SU-DHL-6 (cell line): ENCODE measurements at regions not wholly inside any gene's neighbourhood (a gene's known extent, or its start where the extent isn't known, plus 50 kb on each side); places are given as distances from the start of the nearest gene placed in this dataset.

Experiments used
- H2AFZ ChIP-seq: fragments of 200-600 bp; sonication (generic); 2 replicates; pipeline ENCODE4 v1.6.1; 2014; ENCODE audit warnings: low read depth, mild to moderate bottlenecking, moderate library complexity, mixed read lengths, antibody characterized with exemption, low read length; ENCODE audit not compliant: severe bottlenecking
- H3F3A ChIP-seq: fragments of 200-600 bp; shearing (Covaris generic); 2 replicates; pipeline ENCODE4 v1.6.0; 2016; ENCODE audit warnings: antibody characterized with exemption, mild to moderate bottlenecking; ENCODE audit not compliant: insufficient read depth
- H3K27ac ChIP-seq: fragments of 200-600 bp; sonication (generic); 2 replicates; pipeline ENCODE4 v1.5.1; 2016; ENCODE audit warnings: low read depth, mild to moderate bottlenecking, low read length, moderate library complexity, mixed read lengths
- H3K27me3 ChIP-seq: fragments of 200-600 bp; sonication (generic), shearing (Covaris generic); 2 replicates; pipeline ENCODE4 v1.6.0; 2014; ENCODE audit warnings: mild to moderate bottlenecking, low read length
- H3K36me3 ChIP-seq: fragments of 200-600 bp; sonication (generic); 2 replicates; pipeline ENCODE4 v1.6.1; 2014; ENCODE audit warnings: mild to moderate bottlenecking, low read length, mixed read lengths
- H3K4me2 ChIP-seq: fragments of 300-600, 200-600 bp; shearing (Covaris generic), sonication (generic); 2 replicates; pipeline ENCODE4 v1.6.0; 2014; ENCODE audit warnings: low read length, low read depth, mild to moderate bottlenecking; ENCODE audit not compliant: poor library complexity, severe bottlenecking
- H3K4me3 ChIP-seq: fragments of 200-600 bp; sonication (generic); 2 replicates; pipeline ENCODE4 v1.5.1; 2014; ENCODE audit warnings: antibody characterized with exemption, low read length, mild to moderate bottlenecking, mixed read lengths; ENCODE audit not compliant: insufficient read depth, poor library complexity, severe bottlenecking
- H3K79me2 ChIP-seq: fragments of 200-600 bp; sonication (generic); 2 replicates; pipeline ENCODE4 v1.6.1; 2014; ENCODE audit warnings: mild to moderate bottlenecking, low read length, moderate library complexity; ENCODE audit not compliant: insufficient read depth
- H3K9ac ChIP-seq: fragments of 200-600 bp; sonication (generic); 2 replicates; pipeline ENCODE4 v1.7.0; 2014; ENCODE audit warnings: mild to moderate bottlenecking, low read length
- H3K9me2 ChIP-seq: fragments of 200-600 bp; sonication (generic); replicated peaks from 2 replicates; pipeline ENCODE4 v1.6.1; 2014; ENCODE audit warnings: low read length; ENCODE audit not compliant: insufficient read depth
- H3K9me3 ChIP-seq: fragments of 200-600 bp; sonication (generic); 2 replicates; pipeline ENCODE4 v1.6.1; 2014; ENCODE audit warnings: low read length, mixed read lengths; ENCODE audit not compliant: insufficient read depth
- H4K20me1 ChIP-seq: fragments of 200-600 bp; sonication (generic); 2 replicates; pipeline ENCODE4 v1.6.1; 2014; ENCODE audit warnings: low read depth, mild to moderate bottlenecking, antibody characterized with exemption, low read length, moderate library complexity, mixed read lengths
- CTCF ChIP-seq: fragments of 200-600 bp; sonication (generic); IDR thresholded peaks from one replicate; pipeline ENCODE4 v1.5.1; 2017; ENCODE audit warnings: antibody characterized with exemption, mild to moderate bottlenecking, low read length, moderate library complexity; ENCODE audit not compliant: insufficient read depth, poor library complexity, severe bottlenecking
- EZH2phosphoT487 ChIP-seq: fragments of 200-600 bp; sonication (generic), shearing (Covaris generic); conservative IDR thresholded peaks from 2 replicates; pipeline ENCODE4 v1.6.1; 2018; ENCODE audit warnings: mild to moderate bottlenecking, antibody characterized with exemption, low read length, moderate library complexity, mixed read lengths

GRCh38 chr2:106304612-106305184, 110.6 kb upstream of the UXS1 start:
- no peak for TF ChIP-seq EZH2phosphoT487
- TF ChIP-seq CTCF, result no peak
- no peaks in the 10 kb centered on the region for H3K79me2 ChIP-seq
- H3K4me3 ChIP-seq, result no peak overlapping the region
- H3K9ac ChIP-seq, result no peak overlapping the region
- no peaks in the 10 kb centered on the region for H3K9me2 ChIP-seq
- H3K36me3 ChIP-seq, result no peaks in the 10 kb centered on the region
- no peak overlapping the region for H2AFZ ChIP-seq
- no peaks in the 10 kb centered on the region for H3K9me3 ChIP-seq
- H3K4me2 ChIP-seq, result no peak overlapping the region
- H3K27ac ChIP-seq, result no peak overlapping the region
- H3F3A ChIP-seq, result no peaks in the 10 kb centered on the region
- no peaks in the 10 kb centered on the region for H3K27me3 ChIP-seq
- H4K20me1 ChIP-seq, result no peaks in the 10 kb centered on the region

DNA sequence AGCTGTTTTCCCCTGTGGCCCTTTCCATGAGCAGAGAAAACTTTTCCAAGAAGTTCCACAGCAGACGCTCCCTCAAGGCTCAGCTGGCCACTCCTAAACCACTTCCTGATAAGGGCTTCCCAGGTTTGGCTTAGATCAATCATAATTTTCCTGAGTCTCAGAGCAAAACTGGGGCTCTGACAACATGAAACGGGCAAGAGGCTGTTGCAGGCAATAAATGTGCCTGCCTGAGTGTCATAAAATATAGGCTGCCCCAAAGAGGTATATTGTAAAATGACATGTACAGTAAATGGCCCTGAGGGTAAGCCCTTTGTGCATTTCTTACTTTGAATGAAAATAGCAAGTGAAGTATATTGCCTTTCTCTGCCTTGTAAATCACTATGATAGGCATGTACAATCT, 105.6 kb upstream of the UXS1 start:
- H3K27ac ChIP-seq, result no peak overlapping the region
- no peak for TF ChIP-seq CTCF
- TF ChIP-seq EZH2phosphoT487, result no peak
- no peaks in the 10 kb centered on the region for H3F3A ChIP-seq
- H2AFZ ChIP-seq, result no peak overlapping the region
- H4K20me1 ChIP-seq, result no peaks in the 10 kb centered on the region
- H3K4me2 ChIP-seq, result no peak overlapping the region
- H3K36me3 ChIP-seq, result no peaks in the 10 kb centered on the region
- H3K9ac ChIP-seq, result no peak overlapping the region
- no peaks in the 10 kb centered on the region for H3K27me3 ChIP-seq
- H3K79me2 ChIP-seq, result no peaks in the 10 kb centered on the region
- H3K9me3 ChIP-seq, result no peaks in the 10 kb centered on the region
- H3K4me3 ChIP-seq, result no peak overlapping the region
- no peaks in the 10 kb centered on the region for H3K9me2 ChIP-seq

GRCh38 chr2:106296182-106296815, 102.2 kb upstream of the UXS1 start:
- Histone ChIP-seq H3K9ac (no peak overlapping the region), H4K20me1 (no peaks in the 10 kb centered on the region), H3K27ac (no peak overlapping the region), H3K9me3 (no peaks in the 10 kb centered on the region), H3F3A (no peaks in the 10 kb centered on the region), H3K79me2 (no peaks in the 10 kb centered on the region), H2AFZ (no peak overlapping the region), H3K9me2 (no peaks in the 10 kb centered on the region), H3K27me3 (no peaks in the 10 kb centered on the region), H3K36me3 (no peaks in the 10 kb centered on the region), H3K4me2 (no peak overlapping the region), H3K4me3 (no peak overlapping the region)
- no peak for TF ChIP-seq CTCF
- no peak for TF ChIP-seq EZH2phosphoT487
